Islet precursor cell (in vitro differentiated cells): ENCODE measurements at regions not wholly inside any gene's neighbourhood (a gene's known extent, or its start where the extent isn't known, plus 50 kb on each side); places are given as distances from the start of the nearest gene placed in this dataset.

Experiments
- DNase-seq: peaks from one replicate; pipeline ENCODE4 v3.0.0-alpha.2; 2018

GRCh38 chr11:91421641-91422040, 803.0 kb upstream of the FAT3 start:
- DNase-seq: no peak

GRCh38 chr11:91407842-91408241, 816.8 kb upstream of the FAT3 start:
- no peak for DNase-seq

- DNase-seq: no peak
Measured at GRCh38 chr11:91406009-91406408, 818.6 kb upstream of the FAT3 start.

- no peak for DNase-seq
Measured at GRCh38 chr11:91404344-91404743, 820.3 kb upstream of the FAT3 start.

- DNase-seq: no peak
Measured at GRCh38 chr11:91397134-91397468, 827.5 kb upstream of the FAT3 start.

- no peak for DNase-seq
Measured at GRCh38 chr11:91396236-91397133, 828.1 kb upstream of the FAT3 start.

GRCh38 chr11:91394727-91395414, 829.7 kb upstream of the FAT3 start:
- DNase-seq: no peak

GRCh38 chr11:91394073-91394726, 830.4 kb upstream of the FAT3 start:
- no peak for DNase-seq

- no peak for DNase-seq
Measured at GRCh38 chr11:91382946-91383345, 841.7 kb upstream of the FAT3 start.

- DNase-seq: no peak
Measured at GRCh38 chr11:91374794-91375193, 849.8 kb upstream of the FAT3 start.

GRCh38 chr11:91373497-91373896, 851.1 kb upstream of the FAT3 start:
- no peak for DNase-seq

- DNase-seq: no peak
Measured at GRCh38 chr11:91366816-91367215, 857.8 kb upstream of the FAT3 start.

- no peak for DNase-seq
Measured at GRCh38 chr11:91365986-91366585, 858.5 kb upstream of the FAT3 start.

GRCh38 chr11:91350931-91351330, 873.7 kb upstream of the FAT3 start:
- DNase-seq: no peak

GRCh38 chr11:91326751-91327150, 897.9 kb upstream of the FAT3 start:
- no peak for DNase-seq

- no peak for DNase-seq
Measured at GRCh38 chr11:91326280-91326679, 898.3 kb upstream of the FAT3 start.

GRCh38 chr11:91314521-91314920, 910.1 kb upstream of the FAT3 start:
- no peak for DNase-seq

- no peak for DNase-seq
Measured at GRCh38 chr11:91312541-91312940, 912.1 kb upstream of the FAT3 start.

GRCh38 chr11:91310085-91310484, 914.5 kb upstream of the FAT3 start:
- DNase-seq: no peak

- peak; percentile 57 for DNase-seq
Measured at GRCh38 chr11:91308069-91308468, 916.5 kb upstream of the FAT3 start.

- DNase-seq: no peak
Measured at GRCh38 chr11:91305402-91305801, 919.2 kb upstream of the FAT3 start.

- no peak for DNase-seq
Measured at GRCh38 chr11:91303749-91304148, 920.9 kb upstream of the FAT3 start.

- no peak for DNase-seq
Measured at GRCh38 chr11:91299980-91300379, 924.6 kb upstream of the FAT3 start.

GRCh38 chr11:91296629-91297028, 928.0 kb upstream of the FAT3 start:
- DNase-seq: no peak
